ENCODE measurements at regions not wholly inside any gene's neighbourhood (a gene's known extent, or its start where the extent isn't known, plus 50 kb on each side); places are given as distances from the start of the nearest gene placed in this dataset.

DNA sequence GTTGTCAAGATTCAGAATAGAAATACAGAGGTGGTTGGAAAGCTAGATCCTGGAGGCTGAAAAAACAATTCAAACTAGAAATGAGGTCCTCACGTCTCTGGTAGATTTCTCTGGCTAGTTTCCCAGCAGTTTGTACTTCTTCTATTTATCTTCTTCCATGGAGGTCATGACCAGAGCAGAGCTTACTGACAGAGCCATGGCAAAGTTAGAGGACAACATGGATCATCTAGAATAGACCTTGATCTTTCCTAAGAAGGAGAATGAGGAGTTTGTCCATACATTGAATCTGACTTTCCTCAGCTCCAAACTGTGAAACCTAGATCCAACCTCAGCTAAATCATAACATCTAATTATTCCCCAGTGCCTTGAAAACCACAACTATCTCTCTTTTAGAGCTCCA lies 900.8 kb upstream of the GOT2 start (continued):
- TF ChIP-seq, protein P1, sequence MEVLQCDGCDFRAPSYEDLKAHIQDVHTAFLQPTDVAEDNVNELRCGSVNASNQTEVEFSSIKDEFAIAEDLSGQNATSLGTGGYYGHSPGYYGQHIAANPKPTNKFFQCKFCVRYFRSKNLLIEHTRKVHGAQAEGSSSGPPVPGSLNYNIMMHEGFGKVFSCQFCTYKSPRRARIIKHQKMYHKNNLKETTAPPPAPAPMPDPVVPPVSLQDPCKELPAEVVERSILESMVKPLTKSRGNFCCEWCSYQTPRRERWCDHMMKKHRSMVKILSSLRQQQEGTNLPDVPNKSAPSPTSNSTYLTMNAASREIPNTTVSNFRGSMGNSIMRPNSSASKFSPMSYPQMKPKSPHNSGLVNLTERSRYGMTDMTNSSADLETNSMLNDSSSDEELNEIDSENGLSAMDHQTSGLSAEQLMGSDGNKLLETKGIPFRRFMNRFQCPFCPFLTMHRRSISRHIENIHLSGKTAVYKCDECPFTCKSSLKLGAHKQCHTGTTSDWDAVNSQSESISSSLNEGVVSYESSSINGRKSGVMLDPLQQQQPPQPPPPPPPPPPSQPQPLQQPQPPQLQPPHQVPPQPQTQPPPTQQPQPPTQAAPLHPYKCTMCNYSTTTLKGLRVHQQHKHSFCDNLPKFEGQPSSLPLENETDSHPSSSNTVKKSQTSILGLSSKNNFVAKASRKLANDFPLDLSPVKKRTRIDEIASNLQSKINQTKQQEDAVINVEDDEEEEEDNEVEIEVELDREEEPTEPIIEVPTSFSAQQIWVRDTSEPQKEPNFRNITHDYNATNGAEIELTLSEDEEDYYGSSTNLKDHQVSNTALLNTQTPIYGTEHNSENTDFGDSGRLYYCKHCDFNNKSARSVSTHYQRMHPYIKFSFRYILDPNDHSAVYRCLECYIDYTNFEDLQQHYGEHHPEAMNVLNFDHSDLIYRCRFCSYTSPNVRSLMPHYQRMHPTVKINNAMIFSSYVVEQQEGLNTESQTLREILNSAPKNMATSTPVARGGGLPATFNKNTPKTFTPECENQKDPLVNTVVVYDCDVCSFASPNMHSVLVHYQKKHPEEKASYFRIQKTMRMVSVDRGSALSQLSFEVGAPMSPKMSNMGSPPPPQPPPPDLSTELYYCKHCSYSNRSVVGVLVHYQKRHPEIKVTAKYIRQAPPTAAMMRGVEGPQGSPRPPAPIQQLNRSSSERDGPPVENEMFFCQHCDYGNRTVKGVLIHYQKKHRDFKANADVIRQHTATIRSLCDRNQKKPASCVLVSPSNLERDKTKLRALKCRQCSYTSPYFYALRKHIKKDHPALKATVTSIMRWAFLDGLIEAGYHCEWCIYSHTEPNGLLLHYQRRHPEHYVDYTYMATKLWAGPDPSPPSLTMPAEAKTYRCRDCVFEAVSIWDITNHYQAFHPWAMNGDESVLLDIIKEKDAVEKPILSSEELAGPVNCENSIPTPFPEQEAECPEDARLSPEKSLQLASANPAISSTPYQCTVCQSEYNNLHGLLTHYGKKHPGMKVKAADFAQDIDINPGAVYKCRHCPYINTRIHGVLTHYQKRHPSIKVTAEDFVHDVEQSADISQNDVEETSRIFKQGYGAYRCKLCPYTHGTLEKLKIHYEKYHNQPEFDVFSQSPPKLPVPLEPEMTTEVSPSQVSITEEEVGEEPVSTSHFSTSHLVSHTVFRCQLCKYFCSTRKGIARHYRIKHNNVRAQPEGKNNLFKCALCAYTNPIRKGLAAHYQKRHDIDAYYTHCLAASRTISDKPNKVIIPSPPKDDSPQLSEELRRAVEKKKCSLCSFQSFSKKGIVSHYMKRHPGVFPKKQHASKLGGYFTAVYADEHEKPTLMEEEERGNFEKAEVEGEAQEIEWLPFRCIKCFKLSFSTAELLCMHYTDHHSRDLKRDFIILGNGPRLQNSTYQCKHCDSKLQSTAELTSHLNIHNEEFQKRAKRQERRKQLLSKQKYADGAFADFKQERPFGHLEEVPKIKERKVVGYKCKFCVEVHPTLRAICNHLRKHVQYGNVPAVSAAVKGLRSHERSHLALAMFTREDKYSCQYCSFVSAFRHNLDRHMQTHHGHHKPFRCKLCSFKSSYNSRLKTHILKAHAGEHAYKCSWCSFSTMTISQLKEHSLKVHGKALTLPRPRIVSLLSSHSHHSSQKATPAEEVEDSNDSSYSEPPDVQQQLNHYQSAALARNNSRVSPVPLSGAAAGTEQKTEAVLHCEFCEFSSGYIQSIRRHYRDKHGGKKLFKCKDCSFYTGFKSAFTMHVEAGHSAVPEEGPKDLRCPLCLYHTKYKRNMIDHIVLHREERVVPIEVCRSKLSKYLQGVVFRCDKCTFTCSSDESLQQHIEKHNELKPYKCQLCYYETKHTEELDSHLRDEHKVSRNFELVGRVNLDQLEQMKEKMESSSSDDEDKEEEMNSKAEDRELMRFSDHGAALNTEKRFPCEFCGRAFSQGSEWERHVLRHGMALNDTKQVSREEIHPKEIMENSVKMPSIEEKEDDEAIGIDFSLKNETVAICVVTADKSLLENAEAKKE (CRISPR knock-in tag; IDR thresholded peaks at IDR 0.05): no peak
- no peak for TF ChIP-seq POLR2AphosphoS5 (IDR thresholded peaks at IDR 0.05; ENCODE audit: low read depth)
- TF ChIP-seq JUNB (IDR thresholded peaks at IDR 0.05; ENCODE audit: unreplicated experiment): no peak
- no peak for TF ChIP-seq EZH2phosphoT487 (IDR thresholded peaks at IDR 0.05; ENCODE audit: unreplicated experiment)
- no peak for TF ChIP-seq EZH2 (IDR thresholded peaks at IDR 0.05; ENCODE audit: low read depth, unreplicated experiment)
- TF ChIP-seq, protein P2, sequence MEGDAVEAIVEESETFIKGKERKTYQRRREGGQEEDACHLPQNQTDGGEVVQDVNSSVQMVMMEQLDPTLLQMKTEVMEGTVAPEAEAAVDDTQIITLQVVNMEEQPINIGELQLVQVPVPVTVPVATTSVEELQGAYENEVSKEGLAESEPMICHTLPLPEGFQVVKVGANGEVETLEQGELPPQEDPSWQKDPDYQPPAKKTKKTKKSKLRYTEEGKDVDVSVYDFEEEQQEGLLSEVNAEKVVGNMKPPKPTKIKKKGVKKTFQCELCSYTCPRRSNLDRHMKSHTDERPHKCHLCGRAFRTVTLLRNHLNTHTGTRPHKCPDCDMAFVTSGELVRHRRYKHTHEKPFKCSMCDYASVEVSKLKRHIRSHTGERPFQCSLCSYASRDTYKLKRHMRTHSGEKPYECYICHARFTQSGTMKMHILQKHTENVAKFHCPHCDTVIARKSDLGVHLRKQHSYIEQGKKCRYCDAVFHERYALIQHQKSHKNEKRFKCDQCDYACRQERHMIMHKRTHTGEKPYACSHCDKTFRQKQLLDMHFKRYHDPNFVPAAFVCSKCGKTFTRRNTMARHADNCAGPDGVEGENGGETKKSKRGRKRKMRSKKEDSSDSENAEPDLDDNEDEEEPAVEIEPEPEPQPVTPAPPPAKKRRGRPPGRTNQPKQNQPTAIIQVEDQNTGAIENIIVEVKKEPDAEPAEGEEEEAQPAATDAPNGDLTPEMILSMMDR (conservative IDR thresholded peaks at IDR 0.05; ENCODE audit: low read depth in 2 of 2): no peak

DNA sequence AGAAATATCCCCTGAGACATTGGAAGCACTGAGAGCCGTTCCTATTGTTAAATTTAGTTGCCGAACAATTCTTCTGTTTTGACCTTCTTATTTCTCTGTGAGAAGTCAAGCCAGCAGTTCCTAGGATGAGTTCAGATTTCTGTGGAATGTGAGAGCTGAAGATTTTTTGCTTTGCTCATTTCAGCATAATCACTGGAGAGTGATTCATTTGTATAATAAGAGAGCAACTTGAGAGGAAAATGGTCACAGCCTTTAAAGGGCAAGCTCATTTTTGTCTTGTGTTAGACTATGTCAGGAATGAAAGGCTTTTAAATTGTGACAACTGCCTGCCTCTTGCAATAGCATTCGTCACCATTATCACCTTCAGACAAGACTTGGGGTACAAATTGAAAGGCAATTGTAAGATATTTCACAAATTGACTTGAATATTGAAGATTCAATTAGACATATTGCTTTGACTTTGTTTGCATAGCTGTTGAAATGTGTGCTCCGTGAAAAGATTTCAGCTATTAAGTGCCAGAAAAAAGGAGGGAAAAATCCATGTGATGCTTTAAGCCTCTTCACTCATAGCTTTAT lies 900.0 kb upstream of the GOT2 start:
- Mint-ChIP-seq H3K27me3 (ENCODE audit: insufficient read depth, low read depth, poor library complexity) (peaks cover 3% of the 10 kb centered on the region), H3K36me3 (ENCODE audit: low read depth) (peaks cover 14% of the 10 kb centered on the region; the same call in 2 of the 3 replicates), H3K9me3 (peaks cover 21% of the 10 kb centered on the region), H3K4me3 (no peak overlapping the region), H3K27ac (no peak overlapping the region), H3K4me1 (peaks cover 5% of the 10 kb centered on the region; the same call in 2 of the 3 replicates)
- Histone ChIP-seq H3K4me2 (no peak overlapping the region), H3K4me1 (ENCODE audit: insufficient read depth) (peaks cover 8% of the 10 kb centered on the region; the same call in 1 of the 2 replicates), H3K27ac (ENCODE audit: low read depth) (no peak overlapping the region), H3F3A (replicated peaks; ENCODE audit: low read depth) (no peaks in the 10 kb centered on the region), H4K20me1 (replicated peaks; ENCODE audit: insufficient read depth) (no peaks in the 10 kb centered on the region), H3K4me3 (no peak overlapping the region), H2AFZ (peak overlapping the region; percentile 29; the same call in 1 of the 2 replicates), H3K9me2 (ENCODE audit: insufficient read depth) (no peaks in the 10 kb centered on the region), H3K36me3 (ENCODE audit: insufficient read depth) (0 out of 2 replicates have a peak, but pooled peaks cover 7% of the 10 kb centered on the region), H3K27me3 (ENCODE audit: insufficient read depth) (no peaks in the 10 kb centered on the region), H3K79me2 (replicated peaks; ENCODE audit: insufficient read depth) (no peaks in the 10 kb centered on the region)
- ATAC-seq (no peak), DNase-seq (ENCODE audit: low spot score) (no peak)
- TF ChIP-seq ZNF331 (CRISPR knock-in tag; IDR thresholded peaks at IDR 0.05; ENCODE audit: low read depth) (no peak), JUNB (IDR thresholded peaks at IDR 0.05; ENCODE audit: unreplicated experiment) (no peak), CREB1 (CRISPR knock-in tag; IDR thresholded peaks at IDR 0.05; ENCODE audit: low read depth) (no peak), STAT1 (IDR thresholded peaks at IDR 0.05; ENCODE audit: unreplicated experiment) (no peak), EZH2 (IDR thresholded peaks at IDR 0.05; ENCODE audit: low read depth, unreplicated experiment) (no peak), NANOG (IDR thresholded peaks at IDR 0.05; ENCODE audit: borderline replicate concordance) (no peak)
- TF ChIP-seq, protein P2 (conservative IDR thresholded peaks at IDR 0.05; ENCODE audit: low read depth in 2 of 2): no peak
- TF ChIP-seq, protein P3, sequence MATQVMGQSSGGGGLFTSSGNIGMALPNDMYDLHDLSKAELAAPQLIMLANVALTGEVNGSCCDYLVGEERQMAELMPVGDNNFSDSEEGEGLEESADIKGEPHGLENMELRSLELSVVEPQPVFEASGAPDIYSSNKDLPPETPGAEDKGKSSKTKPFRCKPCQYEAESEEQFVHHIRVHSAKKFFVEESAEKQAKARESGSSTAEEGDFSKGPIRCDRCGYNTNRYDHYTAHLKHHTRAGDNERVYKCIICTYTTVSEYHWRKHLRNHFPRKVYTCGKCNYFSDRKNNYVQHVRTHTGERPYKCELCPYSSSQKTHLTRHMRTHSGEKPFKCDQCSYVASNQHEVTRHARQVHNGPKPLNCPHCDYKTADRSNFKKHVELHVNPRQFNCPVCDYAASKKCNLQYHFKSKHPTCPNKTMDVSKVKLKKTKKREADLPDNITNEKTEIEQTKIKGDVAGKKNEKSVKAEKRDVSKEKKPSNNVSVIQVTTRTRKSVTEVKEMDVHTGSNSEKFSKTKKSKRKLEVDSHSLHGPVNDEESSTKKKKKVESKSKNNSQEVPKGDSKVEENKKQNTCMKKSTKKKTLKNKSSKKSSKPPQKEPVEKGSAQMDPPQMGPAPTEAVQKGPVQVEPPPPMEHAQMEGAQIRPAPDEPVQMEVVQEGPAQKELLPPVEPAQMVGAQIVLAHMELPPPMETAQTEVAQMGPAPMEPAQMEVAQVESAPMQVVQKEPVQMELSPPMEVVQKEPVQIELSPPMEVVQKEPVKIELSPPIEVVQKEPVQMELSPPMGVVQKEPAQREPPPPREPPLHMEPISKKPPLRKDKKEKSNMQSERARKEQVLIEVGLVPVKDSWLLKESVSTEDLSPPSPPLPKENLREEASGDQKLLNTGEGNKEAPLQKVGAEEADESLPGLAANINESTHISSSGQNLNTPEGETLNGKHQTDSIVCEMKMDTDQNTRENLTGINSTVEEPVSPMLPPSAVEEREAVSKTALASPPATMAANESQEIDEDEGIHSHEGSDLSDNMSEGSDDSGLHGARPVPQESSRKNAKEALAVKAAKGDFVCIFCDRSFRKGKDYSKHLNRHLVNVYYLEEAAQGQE (IDR thresholded peaks at IDR 0.05; ENCODE audit: unreplicated experiment): no peak
